SK-N-SH treated with all-trans-retinoic acid at 6 μM for 48 hours (cell line): ENCODE measurements at regions not wholly inside any gene's neighbourhood (a gene's known extent, or its start where the extent isn't known, plus 50 kb on each side); places are given as distances from the start of the nearest gene placed in this dataset.

Experiments
- CREB5 ChIP-seq: fragments of 250-450 bp; sonication (Bioruptor Pico); IDR thresholded peaks from 2 replicates; pipeline ENCODE4 v1.5.1; 2020; ENCODE audit warnings: low read depth, mild to moderate bottlenecking, moderate library complexity
- CSDC2 ChIP-seq: fragments of 250-450 bp; sonication (Bioruptor Pico); IDR thresholded peaks from 2 replicates; pipeline ENCODE4 v1.5.0; 2020; ENCODE audit warnings: mild to moderate bottlenecking, moderate library complexity
- ESRRG ChIP-seq: fragments of 250-450 bp; sonication (Bioruptor Pico); IDR thresholded peaks from 2 replicates; pipeline ENCODE4 v1.6.1; 2021; ENCODE audit warnings: mild to moderate bottlenecking
- OSR1 ChIP-seq: fragments of 250-450 bp; sonication (Bioruptor Pico); IDR thresholded peaks from 2 replicates; pipeline ENCODE4 v1.8.0; 2022; ENCODE audit warnings: moderate library complexity, mild to moderate bottlenecking, inconsistent platforms
- RARB ChIP-seq: fragments of 250-450 bp; sonication (Bioruptor Pico); IDR thresholded peaks from 2 replicates; pipeline ENCODE4 v1.8.0; 2021; ENCODE audit warnings: mild to moderate bottlenecking, moderate library complexity
- TCF4 ChIP-seq: fragments of 250-450 bp; sonication (Bioruptor Pico); IDR thresholded peaks from 2 replicates; pipeline ENCODE4 v1.8.0; 2021; ENCODE audit warnings: mild to moderate bottlenecking, moderate library complexity, borderline replicate concordance
- ZFP3 ChIP-seq: fragments of 250-450 bp; sonication (Bioruptor Pico); IDR thresholded peaks from 2 replicates; pipeline ENCODE4 v1.5.0; 2020; ENCODE audit warnings: mild to moderate bottlenecking, moderate library complexity
- ZFP30 ChIP-seq: fragments of 450-650 bp; formaldehyde crosslinking; IDR thresholded peaks from 2 replicates; pipeline ENCODE4 v1.5.0; 2022; ENCODE audit warnings: mild to moderate bottlenecking, moderate library complexity
- TF ChIP-seq, protein P1 (sequence below): fragments of 250-450 bp; sonication (Bioruptor Pico); IDR thresholded peaks from 2 replicates; pipeline ENCODE4 v1.8.0; 2020; ENCODE audit warnings: mild to moderate bottlenecking, moderate library complexity, borderline replicate concordance

GRCh38 chr4:141562649-141563048, 73.7 kb upstream of the IL15 start:
- TF ChIP-seq RARB (CRISPR knock-in tag) (no peak), ZFP3 (CRISPR knock-in tag) (no peak), TCF4 (no peak), CSDC2 (CRISPR knock-in tag) (no peak), OSR1 (CRISPR knock-in tag) (no peak), CREB5 (CRISPR knock-in tag) (no peak), ESRRG (no peak), ZFP30 (no peak)
- TF ChIP-seq, protein P1, sequence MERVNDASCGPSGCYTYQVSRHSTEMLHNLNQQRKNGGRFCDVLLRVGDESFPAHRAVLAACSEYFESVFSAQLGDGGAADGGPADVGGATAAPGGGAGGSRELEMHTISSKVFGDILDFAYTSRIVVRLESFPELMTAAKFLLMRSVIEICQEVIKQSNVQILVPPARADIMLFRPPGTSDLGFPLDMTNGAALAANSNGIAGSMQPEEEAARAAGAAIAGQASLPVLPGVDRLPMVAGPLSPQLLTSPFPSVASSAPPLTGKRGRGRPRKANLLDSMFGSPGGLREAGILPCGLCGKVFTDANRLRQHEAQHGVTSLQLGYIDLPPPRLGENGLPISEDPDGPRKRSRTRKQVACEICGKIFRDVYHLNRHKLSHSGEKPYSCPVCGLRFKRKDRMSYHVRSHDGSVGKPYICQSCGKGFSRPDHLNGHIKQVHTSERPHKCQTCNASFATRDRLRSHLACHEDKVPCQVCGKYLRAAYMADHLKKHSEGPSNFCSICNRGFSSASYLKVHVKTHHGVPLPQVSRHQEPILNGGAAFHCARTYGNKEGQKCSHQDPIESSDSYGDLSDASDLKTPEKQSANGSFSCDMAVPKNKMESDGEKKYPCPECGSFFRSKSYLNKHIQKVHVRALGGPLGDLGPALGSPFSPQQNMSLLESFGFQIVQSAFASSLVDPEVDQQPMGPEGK = no peak
